ENCODE measurements at regions not wholly inside any gene's neighbourhood (a gene's known extent, or its start where the extent isn't known, plus 50 kb on each side); places are given as distances from the start of the nearest gene placed in this dataset.

GRCh38 chr2:147792966-147793617, 51.7 kb upstream of the ACVR2A start:
- intact Hi-C loops (cut with DNase I): no loop called here
- H3K27me3 ChIP-seq: no peaks in the 10 kb centered on the region
- no peaks in the 10 kb centered on the region for H3K36me3 ChIP-seq
- TF ChIP-seq EP300 (IDR thresholded peaks at IDR 0.05): no peak
- no peak for TF ChIP-seq POLR2A (IDR thresholded peaks at IDR 0.05)
- no peak overlapping the region for H3K27ac ChIP-seq
- no peaks in the 10 kb centered on the region for H3K4me1 ChIP-seq (ENCODE audit: insufficient read depth)
- no peaks in the 10 kb centered on the region for H3K9me3 ChIP-seq
- 60 to 62% (median 61%) methylated on average over 2 of the region's 2 CpGs for WGBS, 3 donors
- no peak overlapping the region for H3K4me3 ChIP-seq
- DNase-seq: no peak

GRCh38 chr2:147790580-147790979, 54.2 kb upstream of the ACVR2A start:
- intact Hi-C loops (cut with DNase I): no loop called here
- no peaks in the 10 kb centered on the region for H3K9me3 ChIP-seq
- no peaks in the 10 kb centered on the region for H3K36me3 ChIP-seq
- no peaks in the 10 kb centered on the region for H3K27me3 ChIP-seq
- no peak overlapping the region for H3K4me3 ChIP-seq
- H3K27ac ChIP-seq: no peak overlapping the region
- no peak for TF ChIP-seq EP300 (IDR thresholded peaks at IDR 0.05)
- no peak for TF ChIP-seq POLR2A (IDR thresholded peaks at IDR 0.05)
- TF ChIP-seq CTCF (IDR thresholded peaks at IDR 0.05): no peak
- 96 to 98% (median 96%) methylated on average over 2 of the region's 2 CpGs for WGBS, 3 donors
- no peaks in the 10 kb centered on the region for H3K4me1 ChIP-seq (ENCODE audit: insufficient read depth)
- no peak for DNase-seq

- Histone ChIP-seq H3K27me3 (no peaks in the 10 kb centered on the region), H3K4me3 (no peak overlapping the region), H3K4me1 (ENCODE audit: insufficient read depth) (no peaks in the 10 kb centered on the region), H3K36me3 (no peaks in the 10 kb centered on the region), H3K27ac (no peak overlapping the region), H3K9me3 (no peaks in the 10 kb centered on the region)
- WGBS, 3 donors: 28 to 35% (median 30%) methylated on average over 3 of the region's 3 CpGs
- no peak for TF ChIP-seq EP300 (IDR thresholded peaks at IDR 0.05)
- no peak for TF ChIP-seq POLR2A (IDR thresholded peaks at IDR 0.05)
- no peak for TF ChIP-seq CTCF (IDR thresholded peaks at IDR 0.05)
- DNase-seq: no peak
- intact Hi-C loops (cut with DNase I): no loop called here
These were observed 55.1 kb upstream of the ACVR2A start for GRCh38 chr2:147789720-147790119.

- no peak for TF ChIP-seq POLR2A (IDR thresholded peaks at IDR 0.05)
- TF ChIP-seq CTCF (IDR thresholded peaks at IDR 0.05): no peak
- no peak for TF ChIP-seq EP300 (IDR thresholded peaks at IDR 0.05)
- Histone ChIP-seq H3K27me3 (no peaks in the 10 kb centered on the region), H3K4me3 (no peak overlapping the region), H3K36me3 (no peaks in the 10 kb centered on the region), H3K4me1 (ENCODE audit: insufficient read depth) (no peaks in the 10 kb centered on the region), H3K27ac (no peak overlapping the region), H3K9me3 (no peaks in the 10 kb centered on the region)
- intact Hi-C loops (cut with DNase I): no loop called here
- WGBS, 3 donors: 64 to 69% (median 65%) methylated on average over 2 of the region's 2 CpGs
- DNase-seq: no peak
These were observed 55.5 kb upstream of the ACVR2A start for GRCh38 chr2:147789287-147789686.

GRCh38 chr2:147782141-147782930, 62.5 kb upstream of the ACVR2A start:
- no peak for DNase-seq
- no peak for TF ChIP-seq CTCF (IDR thresholded peaks at IDR 0.05)
- TF ChIP-seq POLR2A (IDR thresholded peaks at IDR 0.05): no peak
- TF ChIP-seq EP300 (IDR thresholded peaks at IDR 0.05): no peak

More at GRCh38 chr2:147782141-147782930, 62.5 kb upstream of the ACVR2A start:
- no peaks in the 10 kb centered on the region for H3K36me3 ChIP-seq
- no peak overlapping the region for H3K4me3 ChIP-seq
- no peaks in the 10 kb centered on the region for H3K27me3 ChIP-seq
- no peak overlapping the region for H3K27ac ChIP-seq
- intact Hi-C loops (cut with DNase I): no loop called here
- WGBS, 3 donors: 29 to 33% (median 31%) methylated on average over 4 of the region's 4 CpGs
- no peaks in the 10 kb centered on the region for H3K9me3 ChIP-seq
- H3K4me1 ChIP-seq (ENCODE audit: insufficient read depth): no peaks in the 10 kb centered on the region
